Osteocyte (in vitro differentiated cells): ENCODE measurements at regions not wholly inside any gene's neighbourhood (a gene's known extent, or its start where the extent isn't known, plus 50 kb on each side); places are given as distances from the start of the nearest gene placed in this dataset.

Experiments
- DNase-seq: peaks from one replicate; pipeline ENCODE4 v3.0.0; 2021; ENCODE audit warnings: mixed read lengths; ENCODE audit not compliant: unreplicated experiment; ENCODE audit errors: extremely low spot score
- H3K27ac Mint-ChIP-seq: one replicate; pipeline ENCODE4 v1.8.0; 2021; ENCODE audit warnings: mild to moderate bottlenecking, mixed read lengths; ENCODE audit not compliant: unreplicated experiment
- H3K27me3 Mint-ChIP-seq: one replicate; pipeline ENCODE4 v1.8.0; 2021; ENCODE audit warnings: mixed read lengths; ENCODE audit not compliant: unreplicated experiment
- H3K36me3 Mint-ChIP-seq: one replicate; pipeline ENCODE4 v1.8.0; 2021; ENCODE audit warnings: mixed read lengths; ENCODE audit not compliant: unreplicated experiment
- H3K4me1 Mint-ChIP-seq: one replicate; pipeline ENCODE4 v1.8.0; 2021; ENCODE audit warnings: mixed read lengths; ENCODE audit not compliant: unreplicated experiment
- H3K4me3 Mint-ChIP-seq: one replicate; pipeline ENCODE4 v1.8.0; 2021; ENCODE audit warnings: mild to moderate bottlenecking, moderate library complexity, mixed read lengths; ENCODE audit not compliant: unreplicated experiment
- H3K9me3 Mint-ChIP-seq: one replicate; pipeline ENCODE4 v1.8.0; 2021; ENCODE audit warnings: mixed read lengths; ENCODE audit not compliant: unreplicated experiment
- CTCF ChIP-seq: fragments of 200-600 bp; sonication (generic); IDR thresholded peaks from 2 replicates; pipeline ENCODE4 v1.5.0; 2021; ENCODE audit warnings: antibody characterized with exemption, mild to moderate bottlenecking, moderate library complexity

DNA sequence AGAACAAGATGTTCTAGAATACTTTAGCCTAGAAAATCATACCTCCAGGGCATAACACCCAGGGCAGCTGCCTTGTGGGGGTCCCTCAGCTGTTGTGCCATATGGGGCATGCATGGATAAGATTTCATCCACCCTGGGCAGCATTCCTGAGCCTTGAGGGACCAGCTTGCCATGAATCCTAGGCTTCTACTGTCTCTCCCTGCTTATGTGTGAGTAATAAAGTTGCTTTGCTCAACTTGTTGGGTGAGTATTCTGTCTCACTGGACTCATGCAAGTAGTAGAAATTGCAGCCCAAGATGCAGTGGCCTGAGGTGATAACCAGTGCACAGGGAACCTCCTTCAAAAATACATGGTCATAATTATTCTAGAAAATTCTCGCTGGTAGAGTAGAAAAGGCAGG is 52.1 kb upstream of the EPHB1 start:
- H3K9me3 Mint-ChIP-seq, result no peaks in the 10 kb centered on the region
- H3K27ac Mint-ChIP-seq, result no peak overlapping the region
- peak; percentile 36 for DNase-seq
- H3K27me3 Mint-ChIP-seq, result peaks cover 4% of the 10 kb centered on the region
- H3K36me3 Mint-ChIP-seq, result no peaks in the 10 kb centered on the region
- H3K4me1 Mint-ChIP-seq, result no peaks in the 10 kb centered on the region
- H3K4me3 Mint-ChIP-seq, result no peak overlapping the region
- TF ChIP-seq CTCF, result no peak
